Central memory CD4-positive, alpha-beta T cell (primary cell): ENCODE measurements at regions not wholly inside any gene's neighbourhood (a gene's known extent, or its start where the extent isn't known, plus 50 kb on each side); places are given as distances from the start of the nearest gene placed in this dataset.

Experiments used
- DNase-seq: peaks from one replicate; pipeline ENCODE4 v3.0.0; 2022

- no peak for DNase-seq
Observed at GRCh38 chr4:173835903-173836302, 305.9 kb upstream of the HAND2 start.

- no peak for DNase-seq
Observed at GRCh38 chr4:173834151-173834550, 304.1 kb upstream of the HAND2 start.

DNA sequence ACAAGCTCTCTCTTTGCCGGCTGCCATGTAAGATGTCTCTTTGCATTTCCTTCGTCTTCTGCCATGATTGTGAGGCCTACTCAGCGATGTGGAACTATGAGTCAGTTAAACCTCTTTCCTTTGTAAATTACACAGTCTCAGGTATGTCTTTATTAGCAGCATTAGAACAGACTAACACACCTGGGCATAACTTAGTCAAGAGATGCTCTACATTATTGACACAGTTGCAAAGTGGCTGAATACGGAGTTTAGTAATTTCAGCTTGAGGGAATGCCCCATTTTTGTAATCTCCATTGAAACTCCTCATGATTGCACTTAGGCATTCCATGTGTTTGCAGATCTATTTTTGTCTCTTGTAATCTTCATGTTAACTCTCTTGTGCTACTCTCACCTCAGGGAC is 299.5 kb upstream of the HAND2 start:
- DNase-seq = no peak

DNA sequence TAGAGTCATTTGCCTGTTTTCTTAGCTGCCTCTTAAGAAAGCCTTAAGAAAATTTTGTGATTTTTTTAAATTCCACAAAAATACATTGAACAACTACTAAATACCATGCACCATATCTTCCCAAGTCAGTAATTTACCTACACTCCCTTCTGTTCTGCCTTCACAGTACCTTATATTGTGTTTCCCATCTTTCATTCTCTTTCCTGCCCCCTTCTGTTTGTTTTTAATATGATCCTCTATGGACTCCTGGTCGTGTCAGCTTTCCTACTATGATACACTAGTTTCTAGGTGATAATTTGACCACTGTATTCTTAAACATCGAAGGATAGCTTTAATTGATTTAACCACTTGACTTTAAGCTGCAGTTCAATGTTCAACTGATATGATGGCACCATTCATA is 297.7 kb upstream of the HAND2 start:
- DNase-seq = no peak

DNA sequence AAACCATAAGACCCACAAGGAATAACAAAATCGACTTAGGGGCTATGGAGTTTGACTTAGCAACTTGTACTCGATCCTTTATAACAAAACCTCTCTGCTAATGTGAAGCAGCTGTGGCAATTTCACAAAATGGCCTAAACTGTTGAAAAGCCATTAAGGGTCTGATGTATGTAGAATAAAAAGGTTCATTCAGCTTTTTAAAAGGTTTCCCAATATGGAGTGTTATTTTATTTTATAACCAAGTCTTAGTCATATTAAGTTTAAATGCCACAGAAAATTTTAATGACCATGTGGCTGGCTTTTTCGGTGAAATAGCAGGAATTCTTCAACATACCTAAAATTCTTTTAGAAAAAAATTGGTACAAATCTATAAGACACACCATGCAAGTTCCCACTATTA is 291.8 kb upstream of the HAND2 start:
- no peak for DNase-seq

- DNase-seq = no peak
Observed at GRCh38 chr4:173821036-173821435, 291.0 kb upstream of the HAND2 start.

DNA sequence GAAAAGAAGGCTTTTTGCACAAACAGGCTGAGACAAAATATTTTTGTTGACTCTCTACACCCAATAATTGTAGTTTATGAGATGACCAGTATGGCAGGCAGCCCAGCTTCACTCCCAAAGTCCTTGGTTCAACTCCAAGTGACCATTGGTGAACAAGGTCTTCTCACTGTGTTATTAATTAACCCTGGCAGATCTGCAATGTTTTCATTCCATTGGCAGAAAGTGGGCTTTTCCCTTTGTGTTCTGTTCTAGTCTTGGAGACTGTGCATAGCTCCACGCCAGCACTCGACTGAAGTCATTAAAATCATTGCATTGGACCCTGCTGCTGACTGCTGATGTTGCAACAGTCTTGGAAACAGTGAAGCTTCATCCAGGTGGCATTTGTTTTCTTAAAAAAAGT is 277.3 kb upstream of the HAND2 start:
- DNase-seq = no peak

DNA sequence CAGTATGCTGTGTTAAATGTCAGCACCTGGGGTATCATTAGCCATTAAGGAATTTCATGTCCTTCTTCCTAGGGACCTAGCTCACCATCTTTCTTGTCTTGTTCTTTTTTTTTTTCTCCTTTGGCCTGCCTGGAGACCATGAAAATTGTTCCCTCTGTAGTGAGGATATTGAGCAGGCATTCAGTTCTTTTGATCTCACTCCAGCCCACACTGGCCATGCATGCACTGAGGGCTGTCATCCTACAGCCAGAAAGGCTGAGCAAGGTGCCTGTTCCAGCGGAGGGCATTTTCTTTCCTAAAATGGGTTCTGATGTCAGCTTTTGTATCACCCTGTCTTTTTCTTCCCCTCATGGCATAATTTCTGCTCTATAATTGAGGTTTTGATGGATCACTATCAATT is 275.9 kb upstream of the HAND2 start:
- DNase-seq = no peak

DNA sequence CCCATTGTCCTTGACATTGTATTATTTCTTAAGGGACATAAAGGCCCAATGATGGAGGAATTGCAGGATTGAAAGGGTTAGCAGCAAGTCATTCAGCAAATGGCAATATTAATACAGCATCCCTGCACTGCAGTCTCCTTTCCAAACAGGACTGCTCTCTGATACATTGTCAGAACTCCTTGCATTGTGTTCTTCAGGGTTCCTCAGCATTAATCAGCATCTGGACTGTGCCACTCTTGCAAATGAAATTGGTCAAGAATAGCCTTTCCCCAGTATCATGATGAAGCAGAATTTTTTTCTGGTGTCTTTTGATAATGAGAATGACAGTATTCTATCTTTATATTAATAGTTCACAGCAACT is 272.6 kb upstream of the HAND2 start:
- no peak for DNase-seq

- DNase-seq = no peak
Observed at GRCh38 chr4:173801876-173802661, 272.0 kb upstream of the HAND2 start.

GRCh38 chr4:173801361-173801760 is 271.3 kb upstream of the HAND2 start:
- no peak for DNase-seq

DNA sequence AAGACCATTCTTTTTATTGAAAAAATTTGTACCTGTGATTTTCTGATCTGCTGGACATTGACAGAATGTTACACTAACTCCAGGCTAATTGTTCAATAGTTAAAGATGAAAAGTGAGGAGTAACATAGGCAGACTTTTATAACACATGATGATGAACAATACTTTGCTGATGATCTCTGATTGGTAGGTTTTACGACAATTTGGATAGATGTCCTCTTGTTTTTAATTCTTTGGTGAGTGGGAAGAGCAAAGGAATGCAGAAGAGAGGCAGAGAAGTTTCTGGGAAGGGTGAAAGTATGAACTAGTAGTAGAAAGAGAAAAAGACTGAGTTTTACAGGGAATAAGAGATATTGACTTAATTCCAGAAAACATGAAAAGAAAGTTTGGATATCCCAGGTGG is 267.3 kb upstream of the HAND2 start:
- DNase-seq = no peak

- DNase-seq = no peak
Observed at GRCh38 chr4:173794662-173795061, 264.6 kb upstream of the HAND2 start.

DNA sequence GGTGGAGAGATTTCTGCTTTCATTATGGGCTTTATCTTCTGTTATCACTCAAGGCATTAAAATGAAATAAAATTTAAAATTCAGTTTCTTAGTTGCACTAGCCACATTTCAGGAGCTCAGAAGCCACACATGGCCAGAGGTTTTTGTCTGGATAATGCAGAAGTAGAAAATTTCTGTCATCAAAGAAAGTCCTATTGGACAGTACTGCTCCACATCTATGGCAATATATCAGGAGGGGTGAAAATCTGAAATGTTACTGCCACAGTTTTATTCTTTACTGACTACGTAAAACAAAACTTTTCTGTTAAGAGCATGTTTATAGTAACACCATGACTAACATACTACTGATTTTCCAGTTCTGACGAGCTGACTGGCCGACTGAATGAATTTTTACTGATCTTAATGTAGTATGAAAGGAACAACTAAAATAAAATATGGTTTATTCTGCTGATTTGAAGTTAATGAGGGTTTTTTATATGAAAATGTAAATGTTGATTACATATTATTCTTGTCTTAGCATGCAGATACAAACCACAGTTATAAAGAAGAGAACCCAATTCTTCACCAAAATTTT is 264.0 kb upstream of the HAND2 start:
- no peak for DNase-seq

DNA sequence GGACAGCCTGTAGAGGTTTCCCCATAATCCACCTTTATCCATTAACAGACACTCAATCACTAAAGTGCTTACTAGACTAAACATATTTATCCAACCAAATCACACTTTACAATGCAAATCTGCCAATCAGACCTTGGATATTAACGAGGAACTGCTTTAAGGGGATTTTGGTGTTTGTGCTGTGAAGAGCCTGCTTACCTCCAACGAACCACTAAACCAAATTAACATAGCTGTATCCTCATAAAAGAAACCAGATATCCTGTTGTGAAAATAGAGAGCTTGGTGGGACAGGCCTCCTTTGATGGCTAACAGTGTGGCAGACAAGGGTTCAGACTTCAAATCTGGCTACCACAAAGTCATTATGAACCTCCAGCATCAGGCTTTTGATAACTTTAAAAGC is 252.6 kb upstream of the HAND2 start:
- DNase-seq = no peak

- no peak for DNase-seq
Observed at GRCh38 chr4:173777921-173778320, 247.9 kb upstream of the HAND2 start.

GRCh38 chr4:173777421-173777820 is 247.4 kb upstream of the HAND2 start:
- no peak for DNase-seq

GRCh38 chr4:173769568-173769967 is 239.5 kb upstream of the HAND2 start:
- no peak for DNase-seq

- DNase-seq = no peak
Observed at GRCh38 chr4:173767650-173768049, 237.6 kb upstream of the HAND2 start.

DNA sequence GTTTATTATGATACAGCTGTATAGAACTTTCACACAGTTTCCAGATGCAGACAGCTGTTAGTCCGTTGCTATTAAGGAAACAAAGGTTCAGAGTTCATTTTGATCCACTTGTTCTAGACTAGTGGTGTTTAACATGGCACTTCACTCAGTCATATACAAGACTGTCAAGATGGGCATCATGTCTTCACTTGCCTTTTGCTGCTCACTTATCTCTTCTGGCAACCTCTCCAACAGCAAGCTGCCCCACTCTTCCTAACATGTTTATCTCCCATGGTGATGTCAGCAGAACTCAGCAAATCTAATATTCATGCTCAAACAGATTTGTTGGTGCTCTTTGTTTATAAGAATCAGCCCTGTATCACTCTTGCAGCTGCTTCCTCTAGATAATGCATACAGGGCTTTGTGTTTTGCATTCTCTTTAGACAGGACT is 236.2 kb upstream of the HAND2 start:
- DNase-seq = no peak

DNA sequence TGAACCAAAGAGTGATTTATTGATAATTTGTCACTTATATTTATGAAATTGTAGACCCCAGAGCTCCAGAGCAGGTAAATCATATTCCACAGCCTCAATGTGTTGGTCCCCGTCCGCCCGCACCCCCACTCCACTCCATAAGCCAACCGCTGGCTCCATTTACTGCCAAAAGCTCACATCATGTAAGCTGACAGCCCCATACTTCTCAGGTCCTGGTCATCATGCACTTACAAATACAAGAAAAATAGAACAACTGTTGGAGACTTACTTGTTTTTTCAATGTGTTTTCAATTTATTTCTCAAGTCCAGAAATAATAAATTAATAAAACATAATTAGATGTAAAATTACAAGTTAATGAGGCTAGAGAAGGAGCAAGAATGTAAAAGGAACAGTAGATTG is 235.7 kb upstream of the HAND2 start:
- DNase-seq = no peak

- DNase-seq = no peak
Observed at GRCh38 chr4:173763389-173763788, 233.4 kb upstream of the HAND2 start.

- no peak for DNase-seq
Observed at GRCh38 chr4:173761938-173762337, 231.9 kb upstream of the HAND2 start.

GRCh38 chr4:173761236-173761635 is 231.2 kb upstream of the HAND2 start:
- DNase-seq = no peak

DNA sequence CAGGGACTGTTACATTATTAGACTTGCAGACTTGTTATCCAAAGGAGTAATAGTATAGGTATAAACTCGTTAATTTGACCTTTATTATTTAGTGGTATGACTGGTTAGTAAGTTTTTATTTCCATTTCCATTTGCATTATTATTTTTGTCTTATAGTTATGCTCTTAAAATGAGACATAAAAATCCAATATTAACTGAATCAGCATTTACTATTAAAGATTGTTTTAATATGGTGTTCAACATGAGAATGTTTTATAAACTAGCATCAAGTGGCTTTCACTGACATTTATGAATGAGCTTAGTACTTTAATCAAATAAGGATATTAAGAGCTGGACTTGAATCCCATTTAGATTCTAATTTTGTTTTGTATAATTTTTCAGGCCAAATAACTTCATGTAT is 228.1 kb upstream of the HAND2 start:
- no peak for DNase-seq
